PFSK-1 (cell line): ENCODE measurements at regions not wholly inside any gene's neighbourhood (a gene's known extent, or its start where the extent isn't known, plus 50 kb on each side); places are given as distances from the start of the nearest gene placed in this dataset.

ENCODE experiments used
- FOXP2 ChIP-seq: optimal IDR thresholded peaks from 2 replicates; pipeline ENCODE3; 2011; ENCODE audit warnings: borderline replicate concordance, control low read depth, inconsistent platforms; ENCODE audit not compliant: insufficient read depth; ENCODE audit errors: extremely low read length, extremely low read depth
- POLR2AphosphoS5 ChIP-seq: IDR thresholded peaks from 2 replicates; pipeline ENCODE4 v1.6.1; 2012; ENCODE audit warnings: low read depth, mild to moderate bottlenecking, control low read depth, low read length, moderate library complexity
- SIN3A ChIP-seq: IDR thresholded peaks from 2 replicates; pipeline ENCODE4 v1.6.1; 2012; ENCODE audit warnings: mild to moderate bottlenecking, low read length, moderate library complexity, borderline replicate concordance; ENCODE audit not compliant: insufficient read depth
- TAF1 ChIP-seq: IDR thresholded peaks from 2 replicates; pipeline ENCODE4 v1.6.1; 2012; ENCODE audit warnings: low read length, control low read depth, borderline replicate concordance; ENCODE audit not compliant: insufficient read depth
- TF ChIP-seq, protein P1 (sequence below), 2 experiments: IDR thresholded peaks; 2 replicates each; pipeline versions ENCODE4 v1.6.1 to v1.8.0; 2011 to 2012; ENCODE audit warnings: low read depth in 2 of 2, low read length in 2 of 2, control low read depth in 1 of 2, inconsistent platforms in 1 of 2, mild to moderate bottlenecking in 1 of 2, moderate library complexity in 1 of 2; ENCODE audit not compliant: insufficient read depth in 1 of 2

DNA sequence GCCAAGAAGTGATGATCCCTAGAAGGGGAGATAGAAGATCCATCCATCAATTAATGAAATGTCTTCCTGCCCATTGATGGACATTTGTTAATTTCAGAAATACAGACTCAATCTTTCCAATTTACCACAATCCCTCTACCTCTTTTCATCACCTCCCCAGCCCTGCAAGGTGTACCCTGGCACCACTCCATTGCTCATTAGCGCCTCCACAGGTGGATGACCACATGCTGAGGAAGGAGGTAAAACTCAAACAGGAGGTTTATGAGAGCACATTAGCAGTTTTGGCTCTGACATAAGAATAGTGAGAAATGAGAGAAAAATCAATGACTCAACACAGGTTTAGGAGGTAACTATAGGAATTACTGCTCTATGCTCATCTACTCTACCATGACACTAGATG, 208.0 kb downstream of the C1D start:
- TF ChIP-seq, protein P1, sequence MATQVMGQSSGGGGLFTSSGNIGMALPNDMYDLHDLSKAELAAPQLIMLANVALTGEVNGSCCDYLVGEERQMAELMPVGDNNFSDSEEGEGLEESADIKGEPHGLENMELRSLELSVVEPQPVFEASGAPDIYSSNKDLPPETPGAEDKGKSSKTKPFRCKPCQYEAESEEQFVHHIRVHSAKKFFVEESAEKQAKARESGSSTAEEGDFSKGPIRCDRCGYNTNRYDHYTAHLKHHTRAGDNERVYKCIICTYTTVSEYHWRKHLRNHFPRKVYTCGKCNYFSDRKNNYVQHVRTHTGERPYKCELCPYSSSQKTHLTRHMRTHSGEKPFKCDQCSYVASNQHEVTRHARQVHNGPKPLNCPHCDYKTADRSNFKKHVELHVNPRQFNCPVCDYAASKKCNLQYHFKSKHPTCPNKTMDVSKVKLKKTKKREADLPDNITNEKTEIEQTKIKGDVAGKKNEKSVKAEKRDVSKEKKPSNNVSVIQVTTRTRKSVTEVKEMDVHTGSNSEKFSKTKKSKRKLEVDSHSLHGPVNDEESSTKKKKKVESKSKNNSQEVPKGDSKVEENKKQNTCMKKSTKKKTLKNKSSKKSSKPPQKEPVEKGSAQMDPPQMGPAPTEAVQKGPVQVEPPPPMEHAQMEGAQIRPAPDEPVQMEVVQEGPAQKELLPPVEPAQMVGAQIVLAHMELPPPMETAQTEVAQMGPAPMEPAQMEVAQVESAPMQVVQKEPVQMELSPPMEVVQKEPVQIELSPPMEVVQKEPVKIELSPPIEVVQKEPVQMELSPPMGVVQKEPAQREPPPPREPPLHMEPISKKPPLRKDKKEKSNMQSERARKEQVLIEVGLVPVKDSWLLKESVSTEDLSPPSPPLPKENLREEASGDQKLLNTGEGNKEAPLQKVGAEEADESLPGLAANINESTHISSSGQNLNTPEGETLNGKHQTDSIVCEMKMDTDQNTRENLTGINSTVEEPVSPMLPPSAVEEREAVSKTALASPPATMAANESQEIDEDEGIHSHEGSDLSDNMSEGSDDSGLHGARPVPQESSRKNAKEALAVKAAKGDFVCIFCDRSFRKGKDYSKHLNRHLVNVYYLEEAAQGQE (IDR thresholded peaks at IDR 0.05; ENCODE audit: insufficient read depth in 1 of 2, low read depth in 2 of 2, low read length in 2 of 2) = no peak
- TF ChIP-seq FOXP2 = no peak
- TF ChIP-seq SIN3A = no peak
- no peak for TF ChIP-seq POLR2AphosphoS5
- no peak for TF ChIP-seq TAF1

DNA sequence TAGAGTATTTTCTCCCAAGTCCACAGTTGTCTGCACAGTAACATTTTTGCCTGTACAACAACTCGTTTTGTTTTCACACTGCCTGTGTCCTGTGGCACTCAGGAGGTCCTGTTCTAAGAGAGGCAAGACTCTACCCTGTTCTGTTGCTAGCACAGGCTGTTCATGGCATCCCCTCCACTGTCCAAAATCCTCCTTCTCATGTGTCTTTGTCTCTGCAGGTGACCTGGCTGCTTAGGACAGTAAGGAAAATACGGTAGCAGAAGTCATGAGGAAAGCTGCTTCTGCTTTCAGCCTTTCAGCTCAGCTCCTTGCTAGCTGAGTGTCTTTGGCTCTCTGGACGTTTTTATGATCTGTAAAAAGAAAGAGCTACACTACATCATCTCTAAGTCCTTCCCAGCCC, 205.9 kb downstream of the C1D start:
- no peak for TF ChIP-seq POLR2AphosphoS5
- TF ChIP-seq FOXP2 = no peak
- no peak for TF ChIP-seq TAF1

DNA sequence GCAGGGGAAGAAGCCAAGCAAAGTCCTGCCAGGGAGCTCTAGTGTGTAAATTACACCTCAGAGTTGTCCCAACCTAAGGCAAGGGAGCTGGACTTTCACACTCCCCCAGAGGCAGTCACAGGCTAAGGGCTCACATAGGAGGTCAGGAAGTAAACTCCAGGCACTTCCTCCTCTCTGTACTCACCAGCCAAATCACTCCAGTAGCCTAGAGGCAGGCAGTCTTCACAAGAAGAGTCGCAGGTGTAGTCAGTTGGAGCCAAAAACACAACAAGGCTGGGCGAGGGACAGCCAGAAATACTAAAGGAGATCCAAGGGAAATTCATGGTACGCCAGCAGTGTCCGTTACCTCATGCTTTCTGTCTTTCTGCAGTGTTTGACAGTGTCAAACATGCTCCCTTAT, 205.0 kb downstream of the C1D start:
- no peak for TF ChIP-seq SIN3A
- no peak for TF ChIP-seq FOXP2
- TF ChIP-seq, protein P1 (IDR thresholded peaks at IDR 0.05; ENCODE audit: insufficient read depth in 1 of 2, low read depth in 2 of 2, low read length in 2 of 2) = no peak
- TF ChIP-seq TAF1 = no peak
- TF ChIP-seq POLR2AphosphoS5 = no peak

DNA sequence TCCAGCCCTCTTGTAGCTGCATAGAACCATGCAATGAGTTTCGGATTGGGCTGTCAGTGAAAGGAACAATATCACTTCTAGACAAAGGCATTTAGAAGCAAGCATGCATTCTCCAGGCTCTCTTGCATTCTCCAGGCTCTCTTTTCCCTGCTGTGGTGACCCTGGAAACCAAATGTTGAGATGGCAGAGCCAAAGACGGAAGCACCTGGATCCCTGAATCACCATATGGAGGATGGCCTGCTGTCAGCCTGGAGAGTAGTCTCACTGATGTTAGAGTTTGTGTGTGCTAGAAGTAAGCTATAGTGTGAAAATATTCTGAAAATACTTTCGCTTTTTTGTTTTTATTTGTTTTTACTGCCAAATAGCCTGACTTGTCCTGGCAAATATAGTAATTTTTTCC, 203.9 kb downstream of the C1D start:
- TF ChIP-seq FOXP2 (no peak), SIN3A (no peak), TAF1 (no peak), POLR2AphosphoS5 (no peak)
- TF ChIP-seq, protein P1 (IDR thresholded peaks at IDR 0.05; ENCODE audit: insufficient read depth in 1 of 2, low read depth in 2 of 2, low read length in 2 of 2) = no peak

DNA sequence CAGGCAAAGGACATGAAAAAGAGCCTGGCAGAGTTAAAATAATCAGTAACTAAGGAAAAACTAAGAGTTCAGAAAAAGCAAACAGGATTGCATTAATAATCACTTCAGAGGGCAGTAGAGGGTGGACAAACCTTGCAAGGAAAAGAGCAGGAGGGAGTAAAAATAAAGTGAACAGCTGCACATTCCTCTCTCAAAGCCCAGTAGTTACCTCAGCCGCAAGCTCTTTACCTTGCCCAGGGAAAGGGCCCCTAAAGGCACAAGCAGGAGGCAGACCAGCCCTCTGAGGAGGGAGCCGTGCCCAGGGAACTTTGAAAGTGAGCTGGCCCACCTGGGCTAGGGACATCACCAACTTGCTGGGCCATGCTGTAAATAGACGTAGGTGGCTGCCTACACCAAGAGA, 196.9 kb downstream of the C1D start:
- TF ChIP-seq FOXP2 = no peak
- TF ChIP-seq, protein P1 (IDR thresholded peaks at IDR 0.05; ENCODE audit: insufficient read depth in 1 of 2, low read depth in 2 of 2, low read length in 2 of 2) = no peak
- TF ChIP-seq TAF1 = no peak
- no peak for TF ChIP-seq POLR2AphosphoS5
- no peak for TF ChIP-seq SIN3A
